ENCODE measurements at regions not wholly inside any gene's neighbourhood (a gene's known extent, or its start where the extent isn't known, plus 50 kb on each side); places are given as distances from the start of the nearest gene placed in this dataset.

- no peak overlapping the region for H3K4me2 ChIP-seq (ENCODE audit: insufficient read depth, low read length)
- H3K27me3 ChIP-seq (ENCODE audit: control insufficient read depth in 2 of 2, insufficient read depth in 2 of 2, low read length in 2 of 2): no peaks in the 10 kb centered on the region
- no peaks in the 10 kb centered on the region for H3K9me1 ChIP-seq (replicated peaks; ENCODE audit: control insufficient read depth, extremely low read depth, insufficient read depth, low read length)
- no peaks in the 10 kb centered on the region for H3K9me3 ChIP-seq (replicated peaks; ENCODE audit: control insufficient read depth, insufficient read depth, low read length)
- TF ChIP-seq POLR2AphosphoS5 (IDR thresholded peaks at IDR 0.05; ENCODE audit: insufficient read depth, low read depth, low read length): no peak
- no peak for TF ChIP-seq MAX (IDR thresholded peaks at IDR 0.05; ENCODE audit: insufficient read depth, insufficient read length)
- no peak for TF ChIP-seq CTCF (IDR thresholded peaks at IDR 0.05; ENCODE audit: extremely low read depth in 1 of 2, insufficient read depth in 1 of 2, low read depth in 1 of 2, low read length in 2 of 2)
- TF ChIP-seq POLR2A (IDR thresholded peaks at IDR 0.05; ENCODE audit: low read depth, low read length): no peak
- no peak for TF ChIP-seq EZH2 (IDR thresholded peaks at IDR 0.05; ENCODE audit: borderline replicate concordance, low read depth, low read length, severe bottlenecking)
- no peak for TF ChIP-seq JUN (IDR thresholded peaks at IDR 0.05; ENCODE audit: borderline replicate concordance, insufficient read depth, insufficient read length, low read depth)
- no peak for TF ChIP-seq MYC (IDR thresholded peaks at IDR 0.05; ENCODE audit: low read depth, low read length)
- TF ChIP-seq GATA2 (IDR thresholded peaks at IDR 0.05; ENCODE audit: insufficient read depth, insufficient read length, low read depth, low read length): no peak
- no peak for TF ChIP-seq FOS (IDR thresholded peaks at IDR 0.05; ENCODE audit: borderline replicate concordance, insufficient read depth, low read length)
- no peak overlapping the region for H3K9ac ChIP-seq (replicated peaks; ENCODE audit: extremely low read depth, insufficient read depth, low read length)
- no peak overlapping the region for H3K4me3 ChIP-seq (replicated peaks in 1 of 3; ENCODE audit: insufficient read depth in 1 of 3, low read depth in 1 of 3, low read length in 3 of 3)
- ChIA-PET CTCF (no interaction called here), POLR2A (no interaction called here)
- intact Hi-C loops (cut with micrococcal nuclease) (no loop called here), dilution Hi-C loops (cut with MboI; ENCODE audit: extremely low pct_ligation_motif_present, low sequenced_read_pairs) (no loop called here)
- H3K36me3 ChIP-seq (ENCODE audit: control insufficient read depth in 2 of 2, extremely low read depth in 1 of 2, insufficient read depth in 2 of 2, low read length in 2 of 2): no peaks in the 10 kb centered on the region
- H3K4me1 ChIP-seq (ENCODE audit: control insufficient read depth, extremely low read depth, insufficient read depth, low read length): no peaks in the 10 kb centered on the region
- H4K20me1 ChIP-seq (replicated peaks; ENCODE audit: control insufficient read depth, extremely low read depth, insufficient read depth, low read length): no peaks in the 10 kb centered on the region
- no peaks in the 10 kb centered on the region for H3K79me2 ChIP-seq (ENCODE audit: control insufficient read depth, insufficient read depth, low read length)
- no TSS peak for BruUV-seq (replicated peaks)
- no peak overlapping the region for H2AFZ ChIP-seq (ENCODE audit: low read depth, low read length)
- no peak overlapping the region for H3K27ac ChIP-seq (ENCODE audit: insufficient read depth, low read depth, low read length)
- FAIRE-seq (no peak), DNase-seq (ENCODE audit: low read depth, low spot score) (no peak)
These were observed 218.4 kb downstream of the MED10 start for GRCh38 chr5:6159832-6160430.
